HT1080 (cell line): ENCODE measurements at regions not wholly inside any gene's neighbourhood (a gene's known extent, or its start where the extent isn't known, plus 50 kb on each side); places are given as distances from the start of the nearest gene placed in this dataset.

Source experiments
- DNase-seq: peaks from one replicate; pipeline ENCODE4 v3.0.0-alpha.2; 2015; ENCODE audit warnings: low read depth

GRCh38 chr4:11650801-11651596 lies 222.3 kb upstream of the HS3ST1 start:
- no peak for DNase-seq

- no peak for DNase-seq
Measured at GRCh38 chr4:11647433-11647832, 218.7 kb upstream of the HS3ST1 start.

- DNase-seq = peak; percentile 46
Measured at GRCh38 chr4:11643081-11643480, 214.4 kb upstream of the HS3ST1 start.

- peak; percentile 55 for DNase-seq
Measured at GRCh38 chr4:11640584-11640983, 211.9 kb upstream of the HS3ST1 start.

- no peak for DNase-seq
Measured at GRCh38 chr4:11636551-11636950, 207.9 kb upstream of the HS3ST1 start.

- DNase-seq = no peak
Measured at GRCh38 chr4:11636031-11636430, 207.3 kb upstream of the HS3ST1 start.

- peak; percentile 86 for DNase-seq
Measured at GRCh38 chr4:11635342-11635741, 206.6 kb upstream of the HS3ST1 start.

GRCh38 chr4:11634283-11634682 lies 205.6 kb upstream of the HS3ST1 start:
- DNase-seq = no peak

GRCh38 chr4:11633430-11633829 lies 204.7 kb upstream of the HS3ST1 start:
- DNase-seq = no peak

GRCh38 chr4:11632483-11632882 lies 203.8 kb upstream of the HS3ST1 start:
- peak; percentile 93 for DNase-seq

- peak; percentile 28 for DNase-seq
Measured at GRCh38 chr4:11632025-11632424, 203.3 kb upstream of the HS3ST1 start.

- no peak for DNase-seq
Measured at GRCh38 chr4:11631416-11631815, 202.7 kb upstream of the HS3ST1 start.

- peak; percentile 44 for DNase-seq
Measured at GRCh38 chr4:11628093-11628725, 199.5 kb upstream of the HS3ST1 start.

GRCh38 chr4:11626066-11626465 lies 197.4 kb upstream of the HS3ST1 start:
- DNase-seq = no peak

- no peak for DNase-seq
Measured at GRCh38 chr4:11625211-11625610, 196.5 kb upstream of the HS3ST1 start.

- peak; percentile 34 for DNase-seq
Measured at GRCh38 chr4:11624370-11624769, 195.7 kb upstream of the HS3ST1 start.

- DNase-seq = no peak
Measured at GRCh38 chr4:11623726-11624037, 195.0 kb upstream of the HS3ST1 start.

- no peak for DNase-seq
Measured at GRCh38 chr4:11622961-11623725, 194.4 kb upstream of the HS3ST1 start.

- no peak for DNase-seq
Measured at GRCh38 chr4:11620861-11621260, 192.2 kb upstream of the HS3ST1 start.

- no peak for DNase-seq
Measured at GRCh38 chr4:11618666-11619282, 190.1 kb upstream of the HS3ST1 start.

GRCh38 chr4:11616856-11617255 lies 188.2 kb upstream of the HS3ST1 start:
- no peak for DNase-seq

- DNase-seq = no peak
Measured at GRCh38 chr4:11615601-11616000, 186.9 kb upstream of the HS3ST1 start.
